PC-3 (cell line): ENCODE measurements at regions not wholly inside any gene's neighbourhood (a gene's known extent, or its start where the extent isn't known, plus 50 kb on each side); places are given as distances from the start of the nearest gene placed in this dataset.

Source experiments
- EZH2 ChIP-seq: fragments of 300-600 bp; sonication (generic); IDR thresholded peaks from one replicate; pipeline ENCODE4 v1.6.1; 2017; ENCODE audit warnings: antibody characterized with exemption, mild to moderate bottlenecking, low read length; ENCODE audit not compliant: unreplicated experiment
- EZH2phosphoT487 ChIP-seq: fragments of 300-600 bp; sonication (generic); IDR thresholded peaks from 2 replicates; pipeline ENCODE4 v1.6.1; 2018; ENCODE audit warnings: mild to moderate bottlenecking, antibody characterized with exemption, low read length, borderline replicate concordance
- TF ChIP-seq, protein P1 (sequence below): fragments of 300-600 bp; sonication (generic); conservative IDR thresholded peaks from 2 replicates; pipeline ENCODE4 v1.5.1; 2017; ENCODE audit warnings: antibody characterized with exemption, low read depth, mild to moderate bottlenecking, low read length

DNA sequence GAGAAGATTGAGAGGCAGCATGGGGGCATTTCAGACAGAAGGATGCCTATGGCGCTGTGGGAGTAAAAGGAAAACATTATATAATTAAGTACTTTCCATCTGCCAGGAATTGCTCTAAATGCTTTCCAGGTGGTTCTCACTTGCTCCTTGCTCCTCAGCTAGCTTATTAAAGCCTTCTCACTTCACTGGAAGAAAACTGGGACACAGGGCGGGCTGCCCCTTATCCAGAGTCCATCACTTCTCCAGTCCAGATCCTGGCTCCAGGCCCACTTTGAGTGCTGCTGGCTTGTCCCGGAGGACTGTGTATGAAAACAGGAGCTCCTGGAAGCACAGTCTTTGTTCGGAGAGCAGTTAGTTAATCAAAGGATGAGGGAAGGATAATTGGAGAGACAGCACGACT lies 409.9 kb upstream of the ADAMTS16 start:
- TF ChIP-seq, protein P1, sequence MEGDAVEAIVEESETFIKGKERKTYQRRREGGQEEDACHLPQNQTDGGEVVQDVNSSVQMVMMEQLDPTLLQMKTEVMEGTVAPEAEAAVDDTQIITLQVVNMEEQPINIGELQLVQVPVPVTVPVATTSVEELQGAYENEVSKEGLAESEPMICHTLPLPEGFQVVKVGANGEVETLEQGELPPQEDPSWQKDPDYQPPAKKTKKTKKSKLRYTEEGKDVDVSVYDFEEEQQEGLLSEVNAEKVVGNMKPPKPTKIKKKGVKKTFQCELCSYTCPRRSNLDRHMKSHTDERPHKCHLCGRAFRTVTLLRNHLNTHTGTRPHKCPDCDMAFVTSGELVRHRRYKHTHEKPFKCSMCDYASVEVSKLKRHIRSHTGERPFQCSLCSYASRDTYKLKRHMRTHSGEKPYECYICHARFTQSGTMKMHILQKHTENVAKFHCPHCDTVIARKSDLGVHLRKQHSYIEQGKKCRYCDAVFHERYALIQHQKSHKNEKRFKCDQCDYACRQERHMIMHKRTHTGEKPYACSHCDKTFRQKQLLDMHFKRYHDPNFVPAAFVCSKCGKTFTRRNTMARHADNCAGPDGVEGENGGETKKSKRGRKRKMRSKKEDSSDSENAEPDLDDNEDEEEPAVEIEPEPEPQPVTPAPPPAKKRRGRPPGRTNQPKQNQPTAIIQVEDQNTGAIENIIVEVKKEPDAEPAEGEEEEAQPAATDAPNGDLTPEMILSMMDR: no peak
- TF ChIP-seq EZH2phosphoT487 (no peak), EZH2 (no peak)
